Liver (tissue), 8 donors: ENCODE measurements at regions not wholly inside any gene's neighbourhood (a gene's known extent, or its start where the extent isn't known, plus 50 kb on each side); places are given as distances from the start of the nearest gene placed in this dataset.

Experiments used
- DNase-seq: peaks from one replicate; pipeline ENCODE4 v3.0.0-alpha.2; 2017; ENCODE audit warnings: low spot score
- H3K27ac ChIP-seq, 2 donors: one replicate each; pipeline ENCODE4 v1.7.0; 2013; ENCODE audit warnings: inconsistent platforms in 2 of 2, low read length in 2 of 2, control low read depth in 1 of 2, low read depth in 1 of 2, mild to moderate bottlenecking in 1 of 2
- H3K27me3 ChIP-seq, 4 donors: one replicate each; pipeline versions ENCODE4 v1.6.1 to v1.7.0; 2013; ENCODE audit warnings: low read length in 3 of 4, inconsistent platforms in 1 of 4, mild to moderate bottlenecking in 1 of 4, moderate library complexity in 1 of 4; ENCODE audit not compliant: control insufficient read depth in 4 of 4, insufficient read depth in 4 of 4
- H3K36me3 ChIP-seq, 4 donors: one replicate each; pipeline versions ENCODE4 v1.6.1 to v1.7.0; 2013; ENCODE audit warnings: low read length in 3 of 4, mild to moderate bottlenecking in 3 of 4, low read depth in 1 of 4, moderate library complexity in 1 of 4; ENCODE audit not compliant: control insufficient read depth in 4 of 4, insufficient read depth in 3 of 4
- H3K4me1 ChIP-seq, 4 donors: one replicate each; pipeline versions ENCODE4 v1.6.1 to v1.7.0; 2013; ENCODE audit warnings: low read length in 3 of 4, mild to moderate bottlenecking in 3 of 4, moderate library complexity in 1 of 4; ENCODE audit not compliant: control insufficient read depth in 4 of 4, insufficient read depth in 4 of 4
- H3K4me3 ChIP-seq, 3 donors: one replicate each; pipeline versions ENCODE4 v1.6.1 to v1.7.0; 2013; ENCODE audit warnings: low read length in 3 of 3, control low read depth in 1 of 3, low read depth in 1 of 3, mild to moderate bottlenecking in 1 of 3
- H3K9ac ChIP-seq, 2 donors: one replicate each; pipeline ENCODE4 v1.7.0; 2013; ENCODE audit warnings: low read length in 2 of 2, mild to moderate bottlenecking in 2 of 2, moderate library complexity in 2 of 2, control low read depth in 1 of 2, low read depth in 1 of 2
- H3K9me3 ChIP-seq, 4 donors: one replicate each; pipeline versions ENCODE4 v1.6.1 to v1.7.0; 2013; ENCODE audit warnings: low read length in 3 of 4; ENCODE audit not compliant: control insufficient read depth in 4 of 4
- ATF3 ChIP-seq: IDR thresholded peaks from 2 replicates; pipeline ENCODE4 v1.6.1; 2016; ENCODE audit warnings: antibody characterized with exemption
- CTCF ChIP-seq: fragments of 150-350 bp; IDR thresholded peaks from 2 replicates; pipeline ENCODE4 v1.5.1; 2017; ENCODE audit warnings: improper control_type of control experiment, low read depth, low read length; ENCODE audit not compliant: missing input control
- EGR1 ChIP-seq, 2 donors: IDR thresholded peaks; 2 replicates each; pipeline ENCODE4 v1.6.1; 2016 to 2018; ENCODE audit warnings: antibody characterized with exemption in 2 of 2, low read depth in 2 of 2
- FOXA1 ChIP-seq: IDR thresholded peaks from 2 replicates; pipeline ENCODE4 v1.6.1; 2016; ENCODE audit warnings: antibody characterized with exemption
- FOXA2 ChIP-seq: IDR thresholded peaks from 2 replicates; pipeline ENCODE4 v1.6.1; 2016; ENCODE audit warnings: antibody characterized with exemption
- GABPA ChIP-seq, 2 donors: IDR thresholded peaks in 1 of 2; conservative IDR thresholded peaks in 1 of 2; 2 replicates each; pipeline ENCODE4 v1.6.1; 2016; ENCODE audit warnings: antibody characterized with exemption in 2 of 2, mild to moderate bottlenecking in 1 of 2, moderate library complexity in 1 of 2
- HNF4A ChIP-seq, 2 donors: conservative IDR thresholded peaks; 2 replicates each; pipeline ENCODE4 v1.6.1; 2016; ENCODE audit warnings: antibody characterized with exemption in 2 of 2, mild to moderate bottlenecking in 2 of 2
- HNF4G ChIP-seq: IDR thresholded peaks from 2 replicates; pipeline ENCODE4 v1.6.1; 2016; ENCODE audit warnings: antibody characterized with exemption
- JUND ChIP-seq, 2 donors: IDR thresholded peaks; 2 replicates each; pipeline ENCODE4 v1.6.1; 2016; ENCODE audit warnings: antibody characterized with exemption in 2 of 2
- MAX ChIP-seq: IDR thresholded peaks from 2 replicates; pipeline ENCODE4 v1.6.1; 2016; ENCODE audit warnings: antibody characterized with exemption
- NR2F2 ChIP-seq: IDR thresholded peaks from 2 replicates; pipeline ENCODE4 v1.6.1; 2016; ENCODE audit warnings: antibody characterized with exemption
- RAD21 ChIP-seq, 2 donors: IDR thresholded peaks; 2 replicates each; pipeline ENCODE4 v1.6.1; 2016; ENCODE audit warnings: antibody characterized with exemption in 2 of 2, mild to moderate bottlenecking in 2 of 2
- REST ChIP-seq: IDR thresholded peaks from 2 replicates; pipeline ENCODE4 v1.6.1; 2016; ENCODE audit warnings: antibody characterized with exemption, mild to moderate bottlenecking
- RXRA ChIP-seq, 2 donors: IDR thresholded peaks; 2 replicates each; pipeline ENCODE4 v1.6.1; 2017 to 2018; ENCODE audit warnings: antibody characterized with exemption in 2 of 2, mild to moderate bottlenecking in 1 of 2
- SP1 ChIP-seq: IDR thresholded peaks from 2 replicates; pipeline ENCODE4 v1.6.1; 2018; ENCODE audit warnings: antibody characterized with exemption, mild to moderate bottlenecking
- TAF1 ChIP-seq: conservative IDR thresholded peaks from 2 replicates; pipeline ENCODE4 v1.6.1; 2016; ENCODE audit warnings: antibody characterized with exemption, mild to moderate bottlenecking
- ZBTB33 ChIP-seq: IDR thresholded peaks from 2 replicates; pipeline ENCODE4 v1.6.1; 2016; ENCODE audit warnings: antibody characterized with exemption
- WGBS: extraction: QIAGEN DNeasy Blood & Tissue Kit; methylation state at CpG from one replicate; pipeline ENCODE4 v1.1.7; 2013; 5-methylcytosine and 5-hydroxymethylcytosine counted together
- donor health status: healthy.
- donor health status: healthy.
- donor health status: healthy.
- donor health status: healthy.
- donor health status: healthy.

GRCh38 chr21:43347461-43348169 lies 79.3 kb downstream of the SIK1 start:
- peaks cover 1 to 12% (median 10%) of the 10 kb centered on the region in 4 donors for H3K4me1 ChIP-seq
- no peak for DNase-seq
- H3K4me3 ChIP-seq, result no peak overlapping the region
- TF ChIP-seq RAD21 (IDR thresholded peaks at IDR 0.05) (no peak), TAF1 (no peak), REST (no peak), SP1 (no peak), CTCF (no peak), FOXA1 (no peak), MAX (no peak), JUND (IDR thresholded peaks at IDR 0.05) (no peak), NR2F2 (no peak), EGR1 (IDR thresholded peaks at IDR 0.05; ENCODE audit: low read depth in 2 of 2) (no peak), HNF4A (conservative IDR thresholded peaks at IDR 0.05) (no peak), ZBTB33 (no peak), RXRA (IDR thresholded peaks at IDR 0.05) (no peak), ATF3 (no peak), FOXA2 (no peak), GABPA (IDR thresholded peaks at IDR 0.05 in 1 of 2, conservative IDR thresholded peaks at IDR 0.05 in 1 of 2) (no peak), HNF4G (no peak)
- H3K9me3 ChIP-seq, result no peaks in the 10 kb centered on the region
- 93% methylated on average over 21 of the region's 21 CpGs for WGBS
- H3K9ac ChIP-seq, result no peak overlapping the region
- H3K27me3 ChIP-seq, result no peaks in the 10 kb centered on the region
- no peak overlapping the region for H3K27ac ChIP-seq
- no peaks in the 10 kb centered on the region for H3K36me3 ChIP-seq
